ENCODE measurements at regions not wholly inside any gene's neighbourhood (a gene's known extent, or its start where the extent isn't known, plus 50 kb on each side); places are given as distances from the start of the nearest gene placed in this dataset.

- no peak overlapping the region for H3K4me3 Mint-ChIP-seq (ENCODE audit: low read depth, unreplicated experiment)
- CTCF ChIA-PET, result interaction anchor here (1.9 kb wide), 1 partner anchor 9 kb away, joined by 4 read pairs; no protein-coding TSS in a partner anchor
- no TSS peak for BruUV-seq (replicated peaks)
- H3K9me3 Mint-ChIP-seq (ENCODE audit: low read depth, unreplicated experiment), result peaks cover 4% of the 10 kb centered on the region
- intact Hi-C loops (cut with micrococcal nuclease; ENCODE audit: unreplicated experiment), result loop anchor here (10.0 kb wide), 1 partner anchor 508 kb away; no protein-coding TSS in a partner anchor
- no peak for DNase-seq
- H3K27me3 Mint-ChIP-seq (ENCODE audit: unreplicated experiment), result no peaks in the 10 kb centered on the region
- no peak for TF ChIP-seq CTCF (IDR thresholded peaks at IDR 0.05; ENCODE audit: unreplicated experiment)
- H3K27ac Mint-ChIP-seq (ENCODE audit: unreplicated experiment), result no peak overlapping the region
- no peaks in the 10 kb centered on the region for H3K36me3 Mint-ChIP-seq (ENCODE audit: insufficient read depth, unreplicated experiment)
- peaks cover 19% of the 10 kb centered on the region for H3K4me1 Mint-ChIP-seq (ENCODE audit: low read depth, unreplicated experiment)
Measured at GRCh38 chr15:95296643-95297042, 1033.9 kb upstream of the NR2F2 start.

GRCh38 chr15:95298729-95299128 is 1031.8 kb upstream of the NR2F2 start:
- H3K4me1 Mint-ChIP-seq (ENCODE audit: low read depth, unreplicated experiment), result peaks cover 1% of the 10 kb centered on the region
- BruUV-seq (replicated peaks), result no TSS peak
- no peaks in the 10 kb centered on the region for H3K36me3 Mint-ChIP-seq (ENCODE audit: insufficient read depth, unreplicated experiment)
- H3K4me3 Mint-ChIP-seq (ENCODE audit: low read depth, unreplicated experiment), result no peak overlapping the region
- intact Hi-C loops (cut with micrococcal nuclease; ENCODE audit: unreplicated experiment), result loop anchor here (10.0 kb wide), 1 partner anchor 506 kb away; no protein-coding TSS in a partner anchor
- H3K27me3 Mint-ChIP-seq (ENCODE audit: unreplicated experiment), result no peaks in the 10 kb centered on the region
- H3K9me3 Mint-ChIP-seq (ENCODE audit: low read depth, unreplicated experiment), result peaks cover 4% of the 10 kb centered on the region
- CTCF ChIA-PET, result no interaction called here
- DNase-seq, result no peak
- no peak for TF ChIP-seq CTCF (IDR thresholded peaks at IDR 0.05; ENCODE audit: unreplicated experiment)
- H3K27ac Mint-ChIP-seq (ENCODE audit: unreplicated experiment), result no peak overlapping the region

GRCh38 chr15:95300958-95301357 is 1029.5 kb upstream of the NR2F2 start:
- BruUV-seq (replicated peaks), result no TSS peak
- Mint-ChIP-seq H3K27ac (ENCODE audit: unreplicated experiment) (no peak overlapping the region), H3K4me3 (ENCODE audit: low read depth, unreplicated experiment) (no peak overlapping the region), H3K27me3 (ENCODE audit: unreplicated experiment) (no peaks in the 10 kb centered on the region), H3K36me3 (ENCODE audit: insufficient read depth, unreplicated experiment) (no peaks in the 10 kb centered on the region), H3K9me3 (ENCODE audit: low read depth, unreplicated experiment) (peaks cover 4% of the 10 kb centered on the region), H3K4me1 (ENCODE audit: low read depth, unreplicated experiment) (no peaks in the 10 kb centered on the region)
- CTCF ChIA-PET, result no interaction called here
- TF ChIP-seq CTCF (IDR thresholded peaks at IDR 0.05; ENCODE audit: unreplicated experiment), result no peak
- DNase-seq, result no peak
- intact Hi-C loops (cut with micrococcal nuclease; ENCODE audit: unreplicated experiment), result no loop called here

- no peak for TF ChIP-seq CTCF (IDR thresholded peaks at IDR 0.05; ENCODE audit: unreplicated experiment)
- intact Hi-C loops (cut with micrococcal nuclease; ENCODE audit: unreplicated experiment), result no loop called here
- Mint-ChIP-seq H3K4me3 (ENCODE audit: low read depth, unreplicated experiment) (no peak overlapping the region), H3K27ac (ENCODE audit: unreplicated experiment) (no peak overlapping the region), H3K4me1 (ENCODE audit: low read depth, unreplicated experiment) (no peaks in the 10 kb centered on the region), H3K27me3 (ENCODE audit: unreplicated experiment) (no peaks in the 10 kb centered on the region), H3K9me3 (ENCODE audit: low read depth, unreplicated experiment) (peaks cover 4% of the 10 kb centered on the region), H3K36me3 (ENCODE audit: insufficient read depth, unreplicated experiment) (no peaks in the 10 kb centered on the region)
- CTCF ChIA-PET, result no interaction called here
- no TSS peak for BruUV-seq (replicated peaks)
- no peak for DNase-seq
Measured at GRCh38 chr15:95302206-95302605, 1028.3 kb upstream of the NR2F2 start.

Measured in Calu3 (cell line).